ENCODE measurements at regions not wholly inside any gene's neighbourhood (a gene's known extent, or its start where the extent isn't known, plus 50 kb on each side); places are given as distances from the start of the nearest gene placed in this dataset.
"Not testable (repeated sequence)": the region's sequence is repeated elsewhere in the genome, so short reads cannot be mapped to it uniquely, and the experiment has no call there.

- H3K9me3 ChIP-seq (ENCODE audit: control insufficient read depth in 2 of 2, insufficient read depth in 1 of 2, low read depth in 1 of 2, low read length in 1 of 2) = peaks cover 0 to 2% of the 10 kb centered on the region in 2 donors
- H3K4me3 ChIP-seq (ENCODE audit: low read depth in 1 of 3, low read length in 3 of 3) = no peak overlapping the region
- no peak overlapping the region for H3K27ac ChIP-seq (ENCODE audit: low read depth in 1 of 3, low read length in 2 of 3)
- FAIRE-seq (no peak), DNase-seq (no peak)
- no peaks in the 10 kb centered on the region for H3K36me3 ChIP-seq (ENCODE audit: control insufficient read depth in 3 of 3, insufficient read depth in 2 of 3, low read depth in 1 of 3, low read length in 3 of 3)
- 55 to 68% (median 60%) methylated on average over 4 of the region's 4 CpGs for WGBS, 3 donors
- H3K27me3 ChIP-seq (ENCODE audit: control insufficient read depth in 3 of 3, insufficient read depth in 3 of 3, low read length in 3 of 3) = no peaks in the 10 kb centered on the region
- H3K4me1 ChIP-seq (ENCODE audit: control insufficient read depth in 3 of 3, insufficient read depth in 2 of 3, low read depth in 1 of 3, low read length in 2 of 3) = no peaks in the 10 kb centered on the region
These were observed 597.2 kb upstream of the CDH10 start for GRCh38 chr5:25241981-25242380.

- not testable (repeated sequence) for H3K36me3 ChIP-seq (ENCODE audit: control insufficient read depth in 3 of 3, insufficient read depth in 2 of 3, low read depth in 1 of 3, low read length in 3 of 3); H3K27ac ChIP-seq (ENCODE audit: low read depth in 1 of 3, low read length in 2 of 3); H3K27me3 ChIP-seq (ENCODE audit: control insufficient read depth in 3 of 3, insufficient read depth in 3 of 3, low read length in 3 of 3); DNase-seq; FAIRE-seq; H3K4me1 ChIP-seq (ENCODE audit: control insufficient read depth in 3 of 3, insufficient read depth in 2 of 3, low read depth in 1 of 3, low read length in 2 of 3); H3K9me3 ChIP-seq (ENCODE audit: control insufficient read depth in 2 of 2, insufficient read depth in 1 of 2, low read depth in 1 of 2, low read length in 1 of 2); H3K4me3 ChIP-seq (ENCODE audit: low read depth in 1 of 3, low read length in 3 of 3)
- WGBS, 3 donors = 93 to 94% (median 93%) methylated on average over 4 of the region's 4 CpGs
These were observed 593.9 kb upstream of the CDH10 start for GRCh38 chr5:25238720-25239119.

- WGBS, 3 donors = 63 to 69% (median 67%) methylated on average over 10 of the region's 10 CpGs
- FAIRE-seq = no peak
- H3K27ac ChIP-seq (ENCODE audit: low read depth in 1 of 3, low read length in 2 of 3) = no peak overlapping the region
- peaks cover 0 to 4% of the 10 kb centered on the region in 2 donors for H3K9me3 ChIP-seq (ENCODE audit: control insufficient read depth in 2 of 2, insufficient read depth in 1 of 2, low read depth in 1 of 2, low read length in 1 of 2)
- H3K36me3 ChIP-seq (ENCODE audit: control insufficient read depth in 3 of 3, insufficient read depth in 2 of 3, low read depth in 1 of 3, low read length in 3 of 3) = no peaks in the 10 kb centered on the region
- H3K4me1 ChIP-seq (ENCODE audit: control insufficient read depth in 3 of 3, insufficient read depth in 2 of 3, low read depth in 1 of 3, low read length in 2 of 3) = no peaks in the 10 kb centered on the region
- no peak overlapping the region for H3K4me3 ChIP-seq (ENCODE audit: low read depth in 1 of 3, low read length in 3 of 3)
- no peaks in the 10 kb centered on the region for H3K27me3 ChIP-seq (ENCODE audit: control insufficient read depth in 3 of 3, insufficient read depth in 3 of 3, low read length in 3 of 3)
- DNase-seq = no peak
These were observed 579.7 kb upstream of the CDH10 start for GRCh38 chr5:25224316-25224982.

- H3K4me1 ChIP-seq (ENCODE audit: control insufficient read depth in 3 of 3, insufficient read depth in 2 of 3, low read depth in 1 of 3, low read length in 2 of 3); H3K4me3 ChIP-seq (ENCODE audit: low read depth in 1 of 3, low read length in 3 of 3); H3K27me3 ChIP-seq (ENCODE audit: control insufficient read depth in 3 of 3, insufficient read depth in 3 of 3, low read length in 3 of 3); DNase-seq; H3K36me3 ChIP-seq (ENCODE audit: control insufficient read depth in 3 of 3, insufficient read depth in 2 of 3, low read depth in 1 of 3, low read length in 3 of 3); H3K9me3 ChIP-seq (ENCODE audit: control insufficient read depth in 2 of 2, insufficient read depth in 1 of 2, low read depth in 1 of 2, low read length in 1 of 2); FAIRE-seq; H3K27ac ChIP-seq (ENCODE audit: low read depth in 1 of 3, low read length in 2 of 3): not testable (repeated sequence)
- WGBS, 3 donors = 92 to 97% (median 96%) methylated on average over 18 to 23 of the region's 23 CpGs
These were observed 555.1 kb upstream of the CDH10 start for GRCh38 chr5:25199902-25200301.

GRCh38 chr5:25190521-25191000, 545.8 kb upstream of the CDH10 start:
- no peak for FAIRE-seq
- H3K27me3 ChIP-seq (ENCODE audit: control insufficient read depth in 3 of 3, insufficient read depth in 3 of 3, low read length in 3 of 3) = no peaks in the 10 kb centered on the region
- H3K27ac ChIP-seq (ENCODE audit: low read depth in 1 of 3, low read length in 2 of 3) = no peak overlapping the region
- WGBS, 3 donors = 95 to 96% (median 95%) methylated on average over 52 to 55 of the region's 55 CpGs
- no peak for DNase-seq
- H3K4me1 ChIP-seq (ENCODE audit: control insufficient read depth in 3 of 3, insufficient read depth in 2 of 3, low read depth in 1 of 3, low read length in 2 of 3) = no peaks in the 10 kb centered on the region
- H3K9me3 ChIP-seq (ENCODE audit: control insufficient read depth in 2 of 2, insufficient read depth in 1 of 2, low read depth in 1 of 2, low read length in 1 of 2) = peaks cover 0 to 2% of the 10 kb centered on the region in 2 donors
- H3K4me3 ChIP-seq (ENCODE audit: low read depth in 1 of 3, low read length in 3 of 3) = no peak overlapping the region
- H3K36me3 ChIP-seq (ENCODE audit: control insufficient read depth in 3 of 3, insufficient read depth in 2 of 3, low read depth in 1 of 3, low read length in 3 of 3) = no peaks in the 10 kb centered on the region

GRCh38 chr5:25181249-25181648, 536.5 kb upstream of the CDH10 start:
- no peak for FAIRE-seq
- DNase-seq = no peak

GRCh38 chr5:25162616-25163015, 517.8 kb upstream of the CDH10 start:
- not testable (repeated sequence) for H3K4me1 ChIP-seq (ENCODE audit: control insufficient read depth in 3 of 3, insufficient read depth in 2 of 3, low read depth in 1 of 3, low read length in 2 of 3); H3K36me3 ChIP-seq (ENCODE audit: control insufficient read depth in 3 of 3, insufficient read depth in 2 of 3, low read depth in 1 of 3, low read length in 3 of 3); FAIRE-seq; H3K9me3 ChIP-seq (ENCODE audit: control insufficient read depth in 2 of 2, insufficient read depth in 1 of 2, low read depth in 1 of 2, low read length in 1 of 2); H3K27me3 ChIP-seq (ENCODE audit: control insufficient read depth in 3 of 3, insufficient read depth in 3 of 3, low read length in 3 of 3); H3K27ac ChIP-seq (ENCODE audit: low read depth in 1 of 3, low read length in 2 of 3); H3K4me3 ChIP-seq (ENCODE audit: low read depth in 1 of 3, low read length in 3 of 3); DNase-seq
- 0% methylated on average over 1 of the region's 1 CpG for WGBS, 3 donors

More at GRCh38 chr5:25181249-25181648, 536.5 kb upstream of the CDH10 start:
- Histone ChIP-seq H3K4me1 (ENCODE audit: control insufficient read depth in 3 of 3, insufficient read depth in 2 of 3, low read depth in 1 of 3, low read length in 2 of 3) (no peaks in the 10 kb centered on the region), H3K27me3 (ENCODE audit: control insufficient read depth in 3 of 3, insufficient read depth in 3 of 3, low read length in 3 of 3) (no peaks in the 10 kb centered on the region), H3K36me3 (ENCODE audit: control insufficient read depth in 3 of 3, insufficient read depth in 2 of 3, low read depth in 1 of 3, low read length in 3 of 3) (no peaks in the 10 kb centered on the region), H3K27ac (ENCODE audit: low read depth in 1 of 3, low read length in 2 of 3) (no peak overlapping the region), H3K4me3 (ENCODE audit: low read depth in 1 of 3, low read length in 3 of 3) (no peak overlapping the region), H3K9me3 (ENCODE audit: control insufficient read depth in 2 of 2, insufficient read depth in 1 of 2, low read depth in 1 of 2, low read length in 1 of 2) (peaks cover 1 to 17% of the 10 kb centered on the region in 2 donors)
- WGBS, 3 donors = 78 to 89% (median 83%) methylated on average over 5 of the region's 5 CpGs

- Histone ChIP-seq H3K4me1 (ENCODE audit: control insufficient read depth in 3 of 3, insufficient read depth in 2 of 3, low read depth in 1 of 3, low read length in 2 of 3) (no peaks in the 10 kb centered on the region), H3K4me3 (ENCODE audit: low read depth in 1 of 3, low read length in 3 of 3) (no peak overlapping the region), H3K9me3 (ENCODE audit: control insufficient read depth in 2 of 2, insufficient read depth in 1 of 2, low read depth in 1 of 2, low read length in 1 of 2) (no peaks in the 10 kb centered on the region), H3K27me3 (ENCODE audit: control insufficient read depth in 3 of 3, insufficient read depth in 3 of 3, low read length in 3 of 3) (no peaks in the 10 kb centered on the region), H3K36me3 (ENCODE audit: control insufficient read depth in 3 of 3, insufficient read depth in 2 of 3, low read depth in 1 of 3, low read length in 3 of 3) (no peaks in the 10 kb centered on the region), H3K27ac (ENCODE audit: low read depth in 1 of 3, low read length in 2 of 3) (no peak overlapping the region)
- no peak for FAIRE-seq
- WGBS, 3 donors = 68 to 73% (median 68%) methylated on average over 1 of the region's 1 CpG
- no peak for DNase-seq
These were observed 516.1 kb upstream of the CDH10 start for GRCh38 chr5:25160891-25161290.

- WGBS, 3 donors = 49 to 86% (median 50%) methylated on average over 1 of the region's 1 CpG
- H3K27ac ChIP-seq (ENCODE audit: low read depth in 1 of 3, low read length in 2 of 3) = no peak overlapping the region
- no peaks in the 10 kb centered on the region for H3K27me3 ChIP-seq (ENCODE audit: control insufficient read depth in 3 of 3, insufficient read depth in 3 of 3, low read length in 3 of 3)
- H3K36me3 ChIP-seq (ENCODE audit: control insufficient read depth in 3 of 3, insufficient read depth in 2 of 3, low read depth in 1 of 3, low read length in 3 of 3) = no peaks in the 10 kb centered on the region
- no peak for DNase-seq
- no peaks in the 10 kb centered on the region for H3K4me1 ChIP-seq (ENCODE audit: control insufficient read depth in 3 of 3, insufficient read depth in 2 of 3, low read depth in 1 of 3, low read length in 2 of 3)
- H3K4me3 ChIP-seq (ENCODE audit: low read depth in 1 of 3, low read length in 3 of 3) = no peak overlapping the region
- no peak for FAIRE-seq
- H3K9me3 ChIP-seq (ENCODE audit: control insufficient read depth in 2 of 2, insufficient read depth in 1 of 2, low read depth in 1 of 2, low read length in 1 of 2) = peaks cover 0 to 2% of the 10 kb centered on the region in 2 donors
These were observed 506.0 kb upstream of the CDH10 start for GRCh38 chr5:25150819-25151218.
